ENCODE measurements at regions not wholly inside any gene's neighbourhood (a gene's known extent, or its start where the extent isn't known, plus 50 kb on each side); places are given as distances from the start of the nearest gene placed in this dataset.

DNA sequence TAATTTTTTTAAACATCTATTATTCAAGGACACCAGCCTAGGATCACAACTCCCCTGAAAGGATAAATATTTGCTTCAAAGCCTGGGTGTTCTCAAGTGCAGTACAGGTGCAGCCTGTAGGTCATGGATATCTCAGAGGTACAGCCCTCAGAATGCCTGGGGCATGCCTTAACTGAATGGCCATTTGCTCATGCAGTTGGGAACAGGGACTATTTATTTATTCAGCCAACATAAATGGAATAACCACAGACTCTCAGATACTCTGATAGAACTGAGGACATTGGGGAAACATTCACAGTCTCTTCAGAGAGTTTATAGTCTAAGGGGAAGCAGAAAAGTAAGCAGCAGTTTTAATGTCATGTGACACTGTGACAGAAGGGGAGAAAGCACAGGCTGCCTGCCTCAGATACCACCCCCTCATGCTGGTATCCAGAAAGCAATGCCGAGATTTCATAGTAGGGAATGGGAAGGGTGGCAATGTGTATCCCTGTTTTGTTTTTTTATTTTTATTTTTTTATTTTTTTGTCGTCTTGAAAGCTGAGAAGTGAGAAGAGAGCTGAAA is 112.6 kb downstream of the MACIR start:
- Mint-ChIP-seq H3K9me3 (ENCODE audit: insufficient read depth) (peaks cover 2% of the 10 kb centered on the region), H3K4me3 (no peak overlapping the region), H3K4me1 (no peaks in the 10 kb centered on the region), H3K27me3 (no peaks in the 10 kb centered on the region), H3K27ac (no peak overlapping the region)
- no peaks in the 10 kb centered on the region for H3K36me3 ChIP-seq (replicated peaks in 1 of 2; ENCODE audit: control extremely low read depth in 1 of 2, control insufficient read depth in 1 of 2, extremely low read depth in 1 of 2, insufficient read depth in 2 of 2, low read length in 1 of 2)
- ChIA-PET CTCF (no interaction called here), POLR2A (no interaction called here)
- H3K27ac ChIP-seq (ENCODE audit: low read length in 2 of 2): no peak overlapping the region
- TF ChIP-seq, protein P1, sequence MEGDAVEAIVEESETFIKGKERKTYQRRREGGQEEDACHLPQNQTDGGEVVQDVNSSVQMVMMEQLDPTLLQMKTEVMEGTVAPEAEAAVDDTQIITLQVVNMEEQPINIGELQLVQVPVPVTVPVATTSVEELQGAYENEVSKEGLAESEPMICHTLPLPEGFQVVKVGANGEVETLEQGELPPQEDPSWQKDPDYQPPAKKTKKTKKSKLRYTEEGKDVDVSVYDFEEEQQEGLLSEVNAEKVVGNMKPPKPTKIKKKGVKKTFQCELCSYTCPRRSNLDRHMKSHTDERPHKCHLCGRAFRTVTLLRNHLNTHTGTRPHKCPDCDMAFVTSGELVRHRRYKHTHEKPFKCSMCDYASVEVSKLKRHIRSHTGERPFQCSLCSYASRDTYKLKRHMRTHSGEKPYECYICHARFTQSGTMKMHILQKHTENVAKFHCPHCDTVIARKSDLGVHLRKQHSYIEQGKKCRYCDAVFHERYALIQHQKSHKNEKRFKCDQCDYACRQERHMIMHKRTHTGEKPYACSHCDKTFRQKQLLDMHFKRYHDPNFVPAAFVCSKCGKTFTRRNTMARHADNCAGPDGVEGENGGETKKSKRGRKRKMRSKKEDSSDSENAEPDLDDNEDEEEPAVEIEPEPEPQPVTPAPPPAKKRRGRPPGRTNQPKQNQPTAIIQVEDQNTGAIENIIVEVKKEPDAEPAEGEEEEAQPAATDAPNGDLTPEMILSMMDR (IDR thresholded peaks at IDR 0.05): no peak
- TF ChIP-seq EZH2 (IDR thresholded peaks at IDR 0.05; ENCODE audit: borderline replicate concordance, insufficient read depth, low read depth, low read length, poor library complexity, severe bottlenecking): no peak
- H3K9me3 ChIP-seq (ENCODE audit: control extremely low read depth in 1 of 3, control insufficient read depth in 2 of 3, insufficient read depth in 1 of 3, low read length in 2 of 3): peaks cover 0 to 3% (median 0%) of the 10 kb centered on the region in 3 donors
- no peak overlapping the region for H3K9ac ChIP-seq (ENCODE audit: low read length)
- ATAC-seq (ENCODE audit: low read depth) (no peak), DNase-seq (no peak)
- no peak overlapping the region for H3K4me2 ChIP-seq (replicated peaks; ENCODE audit: low read depth, low read length, poor library complexity, severe bottlenecking)
- WGBS (ENCODE audit: insufficient coverage): no CpG with 5 or more reads among the region's 2 CpGs
- H3K79me2 ChIP-seq (ENCODE audit: control insufficient read depth, insufficient read depth, low read length): no peaks in the 10 kb centered on the region
- no peaks in the 10 kb centered on the region for H3K4me1 ChIP-seq (ENCODE audit: control insufficient read depth in 2 of 2, insufficient read depth in 2 of 2, low read length in 2 of 2)
- intact Hi-C loops (cut with micrococcal nuclease): no loop called here
- H2AFZ ChIP-seq (ENCODE audit: insufficient read depth, low read depth, low read length, poor library complexity, severe bottlenecking): no peak overlapping the region
- no peak overlapping the region for H3K4me3 ChIP-seq (ENCODE audit: control extremely low read depth in 1 of 5, extremely low read depth in 1 of 5, insufficient read depth in 1 of 5, low read depth in 2 of 5, low read length in 4 of 5)
- no peaks in the 10 kb centered on the region for H4K20me1 ChIP-seq (ENCODE audit: control insufficient read depth, insufficient read depth, low read length, poor library complexity, severe bottlenecking)
- H3K27me3 ChIP-seq (replicated peaks in 1 of 4; ENCODE audit: control extremely low read depth in 1 of 4, control insufficient read depth in 3 of 4, insufficient read depth in 4 of 4, low read length in 3 of 4): no peaks in the 10 kb centered on the region

DNA sequence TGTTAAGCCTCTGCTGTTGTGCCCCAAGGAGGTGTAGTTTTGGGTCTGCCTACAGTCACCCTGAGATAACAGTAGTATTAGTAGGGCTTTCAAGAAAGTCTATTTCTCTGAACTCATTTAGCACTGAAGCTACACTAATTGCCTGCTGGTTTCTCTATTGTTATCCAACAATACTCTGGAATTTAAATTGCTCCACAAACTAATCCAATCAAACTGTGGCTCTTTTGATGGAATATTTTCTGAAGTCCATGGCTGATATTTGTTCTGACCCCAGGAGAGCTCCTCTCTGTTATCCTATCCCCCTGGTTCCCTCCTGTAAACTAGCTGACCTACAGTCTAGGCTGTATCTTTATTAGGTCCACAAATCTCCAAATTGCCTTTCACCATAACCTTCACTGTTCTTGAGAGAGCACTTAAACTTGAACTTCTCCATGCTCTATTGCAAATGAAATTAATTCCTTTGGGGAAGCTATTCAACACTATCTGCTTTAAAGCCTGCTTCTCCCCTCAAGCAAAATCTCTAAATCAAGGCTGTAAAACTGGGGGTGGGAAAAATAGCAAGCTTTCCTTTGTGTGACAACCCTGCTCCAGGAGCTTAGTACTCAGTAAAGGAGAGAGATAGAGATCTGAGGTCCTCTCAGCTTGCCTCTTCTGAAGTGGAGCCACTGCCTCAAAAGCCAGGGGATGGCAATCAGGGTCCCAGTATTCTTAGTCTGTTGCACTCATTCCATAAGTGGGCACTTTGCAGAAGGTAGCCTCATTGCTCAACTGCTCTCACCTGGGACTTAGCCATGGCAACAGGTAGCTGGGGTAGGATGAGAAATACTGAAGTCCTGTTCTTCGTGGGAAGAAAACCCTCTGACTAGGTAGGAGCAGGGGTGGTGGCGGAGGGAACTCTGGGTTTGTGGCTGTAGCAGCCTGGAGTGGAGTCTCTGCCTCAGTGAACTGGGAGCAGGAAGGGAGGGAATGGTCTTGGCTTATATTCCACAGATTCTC is 110.9 kb downstream of the MACIR start:
- no peaks in the 10 kb centered on the region for H4K20me1 ChIP-seq (ENCODE audit: control insufficient read depth, insufficient read depth, low read length, poor library complexity, severe bottlenecking)
- WGBS (ENCODE audit: insufficient coverage): no CpG with 5 or more reads among the region's 2 CpGs
- no peak overlapping the region for H2AFZ ChIP-seq (ENCODE audit: insufficient read depth, low read depth, low read length, poor library complexity, severe bottlenecking)
- no peak for ATAC-seq (ENCODE audit: low read depth)
- peaks cover 0 to 3% (median 0%) of the 10 kb centered on the region in 3 donors for H3K9me3 ChIP-seq (ENCODE audit: control extremely low read depth in 1 of 3, control insufficient read depth in 2 of 3, insufficient read depth in 1 of 3, low read length in 2 of 3)
- H3K9ac ChIP-seq (ENCODE audit: low read length): no peak overlapping the region
- intact Hi-C loops (cut with micrococcal nuclease): no loop called here
- Mint-ChIP-seq H3K9me3 (ENCODE audit: insufficient read depth) (peaks cover 2% of the 10 kb centered on the region), H3K27me3 (no peaks in the 10 kb centered on the region), H3K27ac (no peak overlapping the region), H3K4me1 (no peaks in the 10 kb centered on the region), H3K4me3 (no peak overlapping the region)
- H3K36me3 ChIP-seq (replicated peaks in 1 of 2; ENCODE audit: control extremely low read depth in 1 of 2, control insufficient read depth in 1 of 2, extremely low read depth in 1 of 2, insufficient read depth in 2 of 2, low read length in 1 of 2): no peaks in the 10 kb centered on the region
- H3K27me3 ChIP-seq (replicated peaks in 1 of 4; ENCODE audit: control extremely low read depth in 1 of 4, control insufficient read depth in 3 of 4, insufficient read depth in 4 of 4, low read length in 3 of 4): no peaks in the 10 kb centered on the region
- TF ChIP-seq, protein P1 (IDR thresholded peaks at IDR 0.05): no peak
- no peak for TF ChIP-seq EZH2 (IDR thresholded peaks at IDR 0.05; ENCODE audit: borderline replicate concordance, insufficient read depth, low read depth, low read length, poor library complexity, severe bottlenecking)
- no peaks in the 10 kb centered on the region for H3K79me2 ChIP-seq (ENCODE audit: control insufficient read depth, insufficient read depth, low read length)
- CTCF ChIA-PET: no interaction called here
- H3K4me3 ChIP-seq (ENCODE audit: control extremely low read depth in 1 of 5, extremely low read depth in 1 of 5, insufficient read depth in 1 of 5, low read depth in 2 of 5, low read length in 4 of 5): no peak overlapping the region
- no peaks in the 10 kb centered on the region for H3K4me1 ChIP-seq (ENCODE audit: control insufficient read depth in 2 of 2, insufficient read depth in 2 of 2, low read length in 2 of 2)
- no peak for DNase-seq
- H3K4me2 ChIP-seq (replicated peaks; ENCODE audit: low read depth, low read length, poor library complexity, severe bottlenecking): no peak overlapping the region
- POLR2A ChIA-PET: no interaction called here
- H3K27ac ChIP-seq (ENCODE audit: low read length in 2 of 2): no peak overlapping the region
